ENCODE measurements at regions not wholly inside any gene's neighbourhood (a gene's known extent, or its start where the extent isn't known, plus 50 kb on each side); places are given as distances from the start of the nearest gene placed in this dataset.

DNA sequence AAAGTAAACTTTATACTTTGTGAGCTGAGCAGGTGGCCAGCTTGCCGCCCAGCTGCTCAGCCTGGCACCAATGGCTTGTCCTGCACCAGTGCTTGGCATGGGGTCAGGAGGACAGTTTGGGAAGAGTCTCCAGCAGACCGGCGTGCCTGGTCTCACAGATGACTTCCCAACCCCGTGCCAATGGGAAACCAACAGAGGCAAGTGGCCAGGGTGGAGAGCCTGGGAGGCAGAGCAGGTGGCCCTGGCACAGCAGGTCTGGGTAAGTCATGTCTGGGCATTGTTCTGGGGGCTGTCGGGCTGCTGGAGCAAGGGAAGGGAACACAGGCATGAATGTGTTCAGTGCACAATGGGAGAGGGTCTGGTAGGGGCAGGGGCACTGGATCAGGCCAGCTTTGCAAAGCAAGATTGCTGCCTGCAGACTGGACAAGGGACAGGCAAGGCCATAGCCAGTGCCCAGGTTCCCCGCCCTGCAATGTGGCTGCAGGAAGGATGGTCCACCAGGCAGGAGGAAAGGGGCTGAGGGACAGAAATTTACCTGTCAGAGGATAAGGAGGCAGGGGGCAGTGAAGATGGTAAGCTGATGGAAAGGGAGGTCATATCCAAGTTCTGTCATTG is 76.2 kb upstream of the ALDH1B1 start (continued):
- TF ChIP-seq, protein P1, sequence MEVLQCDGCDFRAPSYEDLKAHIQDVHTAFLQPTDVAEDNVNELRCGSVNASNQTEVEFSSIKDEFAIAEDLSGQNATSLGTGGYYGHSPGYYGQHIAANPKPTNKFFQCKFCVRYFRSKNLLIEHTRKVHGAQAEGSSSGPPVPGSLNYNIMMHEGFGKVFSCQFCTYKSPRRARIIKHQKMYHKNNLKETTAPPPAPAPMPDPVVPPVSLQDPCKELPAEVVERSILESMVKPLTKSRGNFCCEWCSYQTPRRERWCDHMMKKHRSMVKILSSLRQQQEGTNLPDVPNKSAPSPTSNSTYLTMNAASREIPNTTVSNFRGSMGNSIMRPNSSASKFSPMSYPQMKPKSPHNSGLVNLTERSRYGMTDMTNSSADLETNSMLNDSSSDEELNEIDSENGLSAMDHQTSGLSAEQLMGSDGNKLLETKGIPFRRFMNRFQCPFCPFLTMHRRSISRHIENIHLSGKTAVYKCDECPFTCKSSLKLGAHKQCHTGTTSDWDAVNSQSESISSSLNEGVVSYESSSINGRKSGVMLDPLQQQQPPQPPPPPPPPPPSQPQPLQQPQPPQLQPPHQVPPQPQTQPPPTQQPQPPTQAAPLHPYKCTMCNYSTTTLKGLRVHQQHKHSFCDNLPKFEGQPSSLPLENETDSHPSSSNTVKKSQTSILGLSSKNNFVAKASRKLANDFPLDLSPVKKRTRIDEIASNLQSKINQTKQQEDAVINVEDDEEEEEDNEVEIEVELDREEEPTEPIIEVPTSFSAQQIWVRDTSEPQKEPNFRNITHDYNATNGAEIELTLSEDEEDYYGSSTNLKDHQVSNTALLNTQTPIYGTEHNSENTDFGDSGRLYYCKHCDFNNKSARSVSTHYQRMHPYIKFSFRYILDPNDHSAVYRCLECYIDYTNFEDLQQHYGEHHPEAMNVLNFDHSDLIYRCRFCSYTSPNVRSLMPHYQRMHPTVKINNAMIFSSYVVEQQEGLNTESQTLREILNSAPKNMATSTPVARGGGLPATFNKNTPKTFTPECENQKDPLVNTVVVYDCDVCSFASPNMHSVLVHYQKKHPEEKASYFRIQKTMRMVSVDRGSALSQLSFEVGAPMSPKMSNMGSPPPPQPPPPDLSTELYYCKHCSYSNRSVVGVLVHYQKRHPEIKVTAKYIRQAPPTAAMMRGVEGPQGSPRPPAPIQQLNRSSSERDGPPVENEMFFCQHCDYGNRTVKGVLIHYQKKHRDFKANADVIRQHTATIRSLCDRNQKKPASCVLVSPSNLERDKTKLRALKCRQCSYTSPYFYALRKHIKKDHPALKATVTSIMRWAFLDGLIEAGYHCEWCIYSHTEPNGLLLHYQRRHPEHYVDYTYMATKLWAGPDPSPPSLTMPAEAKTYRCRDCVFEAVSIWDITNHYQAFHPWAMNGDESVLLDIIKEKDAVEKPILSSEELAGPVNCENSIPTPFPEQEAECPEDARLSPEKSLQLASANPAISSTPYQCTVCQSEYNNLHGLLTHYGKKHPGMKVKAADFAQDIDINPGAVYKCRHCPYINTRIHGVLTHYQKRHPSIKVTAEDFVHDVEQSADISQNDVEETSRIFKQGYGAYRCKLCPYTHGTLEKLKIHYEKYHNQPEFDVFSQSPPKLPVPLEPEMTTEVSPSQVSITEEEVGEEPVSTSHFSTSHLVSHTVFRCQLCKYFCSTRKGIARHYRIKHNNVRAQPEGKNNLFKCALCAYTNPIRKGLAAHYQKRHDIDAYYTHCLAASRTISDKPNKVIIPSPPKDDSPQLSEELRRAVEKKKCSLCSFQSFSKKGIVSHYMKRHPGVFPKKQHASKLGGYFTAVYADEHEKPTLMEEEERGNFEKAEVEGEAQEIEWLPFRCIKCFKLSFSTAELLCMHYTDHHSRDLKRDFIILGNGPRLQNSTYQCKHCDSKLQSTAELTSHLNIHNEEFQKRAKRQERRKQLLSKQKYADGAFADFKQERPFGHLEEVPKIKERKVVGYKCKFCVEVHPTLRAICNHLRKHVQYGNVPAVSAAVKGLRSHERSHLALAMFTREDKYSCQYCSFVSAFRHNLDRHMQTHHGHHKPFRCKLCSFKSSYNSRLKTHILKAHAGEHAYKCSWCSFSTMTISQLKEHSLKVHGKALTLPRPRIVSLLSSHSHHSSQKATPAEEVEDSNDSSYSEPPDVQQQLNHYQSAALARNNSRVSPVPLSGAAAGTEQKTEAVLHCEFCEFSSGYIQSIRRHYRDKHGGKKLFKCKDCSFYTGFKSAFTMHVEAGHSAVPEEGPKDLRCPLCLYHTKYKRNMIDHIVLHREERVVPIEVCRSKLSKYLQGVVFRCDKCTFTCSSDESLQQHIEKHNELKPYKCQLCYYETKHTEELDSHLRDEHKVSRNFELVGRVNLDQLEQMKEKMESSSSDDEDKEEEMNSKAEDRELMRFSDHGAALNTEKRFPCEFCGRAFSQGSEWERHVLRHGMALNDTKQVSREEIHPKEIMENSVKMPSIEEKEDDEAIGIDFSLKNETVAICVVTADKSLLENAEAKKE (CRISPR knock-in tag; IDR thresholded peaks at IDR 0.05): no peak
- TF ChIP-seq, protein P2, sequence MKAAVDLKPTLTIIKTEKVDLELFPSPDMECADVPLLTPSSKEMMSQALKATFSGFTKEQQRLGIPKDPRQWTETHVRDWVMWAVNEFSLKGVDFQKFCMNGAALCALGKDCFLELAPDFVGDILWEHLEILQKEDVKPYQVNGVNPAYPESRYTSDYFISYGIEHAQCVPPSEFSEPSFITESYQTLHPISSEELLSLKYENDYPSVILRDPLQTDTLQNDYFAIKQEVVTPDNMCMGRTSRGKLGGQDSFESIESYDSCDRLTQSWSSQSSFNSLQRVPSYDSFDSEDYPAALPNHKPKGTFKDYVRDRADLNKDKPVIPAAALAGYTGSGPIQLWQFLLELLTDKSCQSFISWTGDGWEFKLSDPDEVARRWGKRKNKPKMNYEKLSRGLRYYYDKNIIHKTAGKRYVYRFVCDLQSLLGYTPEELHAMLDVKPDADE (IDR thresholded peaks at IDR 0.05): no peak

DNA sequence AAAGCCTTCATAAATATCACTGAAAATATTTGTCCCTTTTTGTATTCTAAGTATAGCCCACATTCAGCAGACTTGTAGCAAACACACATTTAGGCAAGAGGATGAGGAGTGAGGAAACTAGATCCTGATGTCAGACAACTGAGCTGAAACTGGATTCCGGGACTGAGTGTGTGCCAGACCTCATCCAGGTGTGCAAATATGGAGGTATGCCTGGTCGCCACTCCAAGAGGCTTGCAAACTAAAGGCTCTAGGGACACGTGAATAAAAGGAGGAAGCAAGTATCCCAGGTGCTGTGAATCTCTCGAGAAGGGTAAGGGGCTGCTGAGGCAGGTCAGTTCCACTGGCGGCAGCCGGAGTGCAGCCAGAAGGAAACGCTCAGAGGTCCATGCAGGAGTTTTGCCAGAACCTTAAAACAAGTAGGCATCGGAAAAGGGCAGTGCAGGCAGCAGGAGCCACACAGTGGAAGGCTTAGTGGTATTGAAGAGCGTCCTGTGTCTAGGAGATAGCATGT is 77.4 kb upstream of the ALDH1B1 start:
- Mint-ChIP-seq H3K9me3 (no peaks in the 10 kb centered on the region), H3K27ac (no peak overlapping the region), H3K36me3 (ENCODE audit: low read depth) (no peaks in the 10 kb centered on the region), H3K4me1 (peaks cover 10% of the 10 kb centered on the region), H3K4me3 (no peak overlapping the region), H3K27me3 (ENCODE audit: insufficient read depth, low read depth, poor library complexity) (peaks cover 19% of the 10 kb centered on the region)
- H4K20me1 ChIP-seq (replicated peaks; ENCODE audit: insufficient read depth): no peaks in the 10 kb centered on the region
- H3K79me2 ChIP-seq (replicated peaks; ENCODE audit: insufficient read depth): no peaks in the 10 kb centered on the region
- H3K4me3 ChIP-seq: no peak overlapping the region
- no peaks in the 10 kb centered on the region for H3K36me3 ChIP-seq (ENCODE audit: insufficient read depth)
- no peaks in the 10 kb centered on the region for H3K27me3 ChIP-seq (ENCODE audit: insufficient read depth)
- H3K9me2 ChIP-seq (ENCODE audit: insufficient read depth): no peaks in the 10 kb centered on the region
- DNase-seq (ENCODE audit: low spot score): no peak
- H3K4me2 ChIP-seq: no peak overlapping the region
- H3K27ac ChIP-seq (ENCODE audit: low read depth): no peak overlapping the region
- peaks cover 6% of the 10 kb centered on the region; the same call in 1 of the 2 replicates for H3K4me1 ChIP-seq (ENCODE audit: insufficient read depth)
- ATAC-seq: no peak
- no peaks in the 10 kb centered on the region for H3F3A ChIP-seq (replicated peaks; ENCODE audit: low read depth)
- no peak overlapping the region for H2AFZ ChIP-seq
- TF ChIP-seq EZH2phosphoT487 (IDR thresholded peaks at IDR 0.05; ENCODE audit: unreplicated experiment) (no peak), ZNF331 (CRISPR knock-in tag; IDR thresholded peaks at IDR 0.05; ENCODE audit: low read depth) (no peak), POLR2AphosphoS5 (IDR thresholded peaks at IDR 0.05; ENCODE audit: low read depth) (no peak), STAT1 (IDR thresholded peaks at IDR 0.05; ENCODE audit: unreplicated experiment) (no peak)
- TF ChIP-seq, protein P2 (IDR thresholded peaks at IDR 0.05): no peak
- TF ChIP-seq, protein P1 (CRISPR knock-in tag; IDR thresholded peaks at IDR 0.05): no peak

Measured in GM23338 (cell line).